Neural progenitor cell (in vitro differentiated cells): ENCODE measurements at regions not wholly inside any gene's neighbourhood (a gene's known extent, or its start where the extent isn't known, plus 50 kb on each side); places are given as distances from the start of the nearest gene placed in this dataset.

Experiments
- CTCF ChIP-seq: fragments of 200-600 bp; sonication (generic); IDR thresholded peaks from 2 replicates; pipeline ENCODE4 v1.5.1; 2017; ENCODE audit warnings: antibody characterized with exemption, mild to moderate bottlenecking
- EZH2 ChIP-seq: fragments of 200-600 bp; sonication (generic); IDR thresholded peaks from 2 replicates; pipeline ENCODE4 v1.6.1; 2017; ENCODE audit warnings: antibody characterized with exemption, mild to moderate bottlenecking, moderate library complexity
- EZH2phosphoT487 ChIP-seq: fragments of 200-600 bp; sonication (generic); IDR thresholded peaks from 2 replicates; pipeline ENCODE4 v1.6.1; 2017; ENCODE audit warnings: antibody characterized with exemption

GRCh38 chr2:74766780-74767179 is 67.1 kb upstream of the HK2 start:
- no peak for TF ChIP-seq EZH2
- TF ChIP-seq EZH2phosphoT487, result no peak
- TF ChIP-seq CTCF, result no peak
